Stomach (tissue), 4 donors: ENCODE measurements at regions not wholly inside any gene's neighbourhood (a gene's known extent, or its start where the extent isn't known, plus 50 kb on each side); places are given as distances from the start of the nearest gene placed in this dataset.

Experiments
- POLR2A ChIP-seq, 4 donors: fragments of 450-650 bp; IDR thresholded peaks; one replicate each; pipeline ENCODE4 v1.6.1; 2016; ENCODE audit warnings: antibody characterized with exemption in 4 of 4, control low read depth in 2 of 4, mild to moderate bottlenecking in 1 of 4, moderate library complexity in 1 of 4
- TF ChIP-seq, protein P1 (sequence below), 7 experiments: fragments of 450-650 bp in 4 of 7; fragments of 200-600 bp in 3 of 7; sonication (generic) in 3 of 7; IDR thresholded peaks; one replicate each; pipeline ENCODE4 v1.5.1; 2016 to 2019; ENCODE audit warnings: antibody characterized with exemption in 7 of 7, control low read depth in 2 of 7, mild to moderate bottlenecking in 1 of 7

DNA sequence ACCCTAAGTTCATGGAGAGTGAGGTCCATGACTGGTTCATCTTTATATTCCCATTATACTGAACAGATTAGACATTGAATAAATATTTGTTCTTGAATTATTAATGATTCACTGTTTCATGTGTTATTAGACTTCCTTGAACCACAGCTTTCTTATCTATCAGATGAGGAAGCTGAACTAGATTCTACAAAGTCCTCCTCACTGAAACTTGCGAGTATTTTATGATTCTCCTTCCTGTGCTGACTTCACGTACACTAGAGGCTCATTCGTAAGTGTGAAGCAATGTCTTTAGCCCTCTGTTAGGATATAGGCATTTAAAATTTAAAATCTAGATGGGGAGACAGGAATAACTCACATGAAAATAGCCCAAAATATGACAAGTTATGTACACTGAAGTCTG lies 95.6 kb upstream of the IRF2BP2 start:
- TF ChIP-seq, protein P1, sequence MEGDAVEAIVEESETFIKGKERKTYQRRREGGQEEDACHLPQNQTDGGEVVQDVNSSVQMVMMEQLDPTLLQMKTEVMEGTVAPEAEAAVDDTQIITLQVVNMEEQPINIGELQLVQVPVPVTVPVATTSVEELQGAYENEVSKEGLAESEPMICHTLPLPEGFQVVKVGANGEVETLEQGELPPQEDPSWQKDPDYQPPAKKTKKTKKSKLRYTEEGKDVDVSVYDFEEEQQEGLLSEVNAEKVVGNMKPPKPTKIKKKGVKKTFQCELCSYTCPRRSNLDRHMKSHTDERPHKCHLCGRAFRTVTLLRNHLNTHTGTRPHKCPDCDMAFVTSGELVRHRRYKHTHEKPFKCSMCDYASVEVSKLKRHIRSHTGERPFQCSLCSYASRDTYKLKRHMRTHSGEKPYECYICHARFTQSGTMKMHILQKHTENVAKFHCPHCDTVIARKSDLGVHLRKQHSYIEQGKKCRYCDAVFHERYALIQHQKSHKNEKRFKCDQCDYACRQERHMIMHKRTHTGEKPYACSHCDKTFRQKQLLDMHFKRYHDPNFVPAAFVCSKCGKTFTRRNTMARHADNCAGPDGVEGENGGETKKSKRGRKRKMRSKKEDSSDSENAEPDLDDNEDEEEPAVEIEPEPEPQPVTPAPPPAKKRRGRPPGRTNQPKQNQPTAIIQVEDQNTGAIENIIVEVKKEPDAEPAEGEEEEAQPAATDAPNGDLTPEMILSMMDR (IDR thresholded peaks at IDR 0.05): no peak
- TF ChIP-seq POLR2A (IDR thresholded peaks at IDR 0.05): no peak
